A673 (cell line): ENCODE measurements at regions not wholly inside any gene's neighbourhood (a gene's known extent, or its start where the extent isn't known, plus 50 kb on each side); places are given as distances from the start of the nearest gene placed in this dataset.
"Not testable (repeated sequence)": the region's sequence is repeated elsewhere in the genome, so short reads cannot be mapped to it uniquely, and the experiment has no call there.

Experiments
- CTCF ChIP-seq: fragments of 300-800, 200-600 bp; sonication (generic); conservative IDR thresholded peaks from 2 replicates; pipeline ENCODE4 v1.5.1; 2017; ENCODE audit warnings: low read depth, mild to moderate bottlenecking, antibody characterized with exemption, low read length, moderate library complexity, mixed read lengths
- EZH2 ChIP-seq: fragments of 200-600 bp; sonication (generic); IDR thresholded peaks from 2 replicates; pipeline ENCODE4 v1.6.1; 2017; ENCODE audit warnings: borderline replicate concordance, low read depth, mild to moderate bottlenecking, mixed read lengths, antibody characterized with exemption, low read length; ENCODE audit not compliant: poor library complexity, severe bottlenecking

GRCh38 chr13:63791134-63791533 lies 2375.5 kb upstream of the PCDH20 start:
- not testable (repeated sequence) for TF ChIP-seq CTCF, EZH2
